BLaER1 (cell line): ENCODE measurements at regions not wholly inside any gene's neighbourhood (a gene's known extent, or its start where the extent isn't known, plus 50 kb on each side); places are given as distances from the start of the nearest gene placed in this dataset.
"Not testable (repeated sequence)": the region's sequence is repeated elsewhere in the genome, so short reads cannot be mapped to it uniquely, and the experiment has no call there.

Source experiments
- H3K27ac ChIP-seq: shearing (Covaris generic); formaldehyde crosslinking; 2 replicates; pipeline ENCODE4 v1.8.1; 2022
- H3K27me3 ChIP-seq: shearing (Covaris generic); formaldehyde crosslinking; 2 replicates; pipeline ENCODE4 v1.8.1; 2022
- H3K36me3 ChIP-seq: shearing (Covaris generic); formaldehyde crosslinking; 2 replicates; pipeline ENCODE4 v1.8.1; 2022
- H3K4me1 ChIP-seq: shearing (Covaris generic); formaldehyde crosslinking; 2 replicates; pipeline ENCODE4 v1.8.1; 2022
- H3K4me2 ChIP-seq: shearing (Covaris generic); formaldehyde crosslinking; 2 replicates; pipeline ENCODE4 v1.8.1; 2022
- H3K4me3 ChIP-seq: shearing (Covaris generic); formaldehyde crosslinking; 2 replicates; pipeline ENCODE4 v1.8.1; 2022
- H3K9ac ChIP-seq: shearing (Covaris generic); formaldehyde crosslinking; 2 replicates; pipeline ENCODE4 v1.8.1; 2022
- H3K9me3 ChIP-seq: shearing (Covaris generic); formaldehyde crosslinking; 2 replicates; pipeline ENCODE4 v1.8.1; 2022
- H4K20me1 ChIP-seq: shearing (Covaris generic); formaldehyde crosslinking; 2 replicates; pipeline ENCODE4 v1.8.1; 2022
- Cebpa-rat ChIP-seq: shearing (Covaris generic); IDR thresholded peaks from 2 replicates; pipeline ENCODE4 v1.8.1; 2022

DNA sequence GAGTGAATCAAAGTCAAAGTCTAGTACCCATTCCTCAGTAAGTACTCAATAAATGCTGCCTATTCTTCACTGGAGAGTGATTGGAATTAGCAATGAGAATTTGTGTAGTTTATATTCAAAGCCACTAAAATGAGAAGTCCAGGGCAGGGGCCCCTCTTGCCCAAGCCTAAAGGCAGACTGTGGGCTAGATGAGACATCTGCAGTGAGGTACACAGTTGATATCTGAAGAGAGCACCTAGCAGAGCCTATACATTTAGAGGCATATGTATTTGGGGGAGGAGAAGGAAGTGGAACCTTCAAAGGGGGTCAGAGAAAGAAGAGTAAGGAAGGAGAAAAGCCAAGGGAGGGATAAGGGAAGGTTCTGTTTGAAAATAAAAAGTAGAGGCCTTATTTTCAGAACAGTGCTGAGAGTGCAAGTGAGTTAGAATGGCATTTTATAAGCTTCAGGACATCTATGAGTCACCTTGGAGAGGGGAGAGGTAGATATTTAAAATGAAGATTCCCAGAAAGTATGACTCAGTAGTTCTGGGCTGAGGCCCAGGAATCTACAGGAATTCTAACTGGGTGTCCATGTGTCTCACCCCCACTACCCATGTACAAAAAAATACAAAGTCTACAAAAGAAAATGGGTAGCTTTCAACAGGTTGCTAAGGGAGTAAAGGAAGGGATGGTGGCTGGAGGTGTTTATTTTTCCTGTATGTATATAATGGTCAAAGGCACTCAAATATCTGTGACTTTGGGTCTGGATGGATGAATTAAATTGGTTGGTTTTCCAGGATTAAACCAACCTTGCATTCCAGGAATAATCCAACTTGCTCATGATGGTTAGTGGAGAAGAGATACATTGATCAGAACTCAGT lies 135.1 kb downstream of the ZFP64 start:
- H3K4me2 ChIP-seq, result no peak overlapping the region
- TF ChIP-seq Cebpa-rat, result no peak

DNA sequence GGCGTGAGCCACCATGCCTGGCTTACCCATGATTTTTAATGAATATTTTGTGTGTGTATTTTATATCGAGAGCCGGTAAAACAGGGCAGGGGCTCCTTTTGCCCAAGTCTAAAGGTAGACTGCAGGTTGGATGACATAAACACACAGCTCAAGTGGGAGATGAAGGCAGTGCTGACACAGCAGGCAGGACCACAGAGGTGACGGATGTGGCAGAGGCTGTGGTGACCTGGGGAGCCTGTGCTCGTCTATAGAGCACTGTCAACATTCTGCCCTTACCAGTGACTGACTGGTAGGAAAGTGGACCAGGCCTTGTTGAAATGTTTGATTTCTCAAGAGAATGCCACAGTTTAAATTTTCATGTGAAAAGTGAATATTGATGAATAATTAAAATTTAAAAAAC lies 137.5 kb downstream of the ZFP64 start:
- Histone ChIP-seq H3K27ac (no peak overlapping the region), H3K4me2 (no peak overlapping the region), H4K20me1 (no peaks in the 10 kb centered on the region), H3K4me1 (no peaks in the 10 kb centered on the region), H3K9me3 (peaks cover 21% of the 10 kb centered on the region), H3K36me3 (no peaks in the 10 kb centered on the region), H3K27me3 (no peaks in the 10 kb centered on the region), H3K4me3 (no peak overlapping the region), H3K9ac (no peak overlapping the region)
- no peak for TF ChIP-seq Cebpa-rat

More for the DNA sequence above, 135.1 kb downstream of the ZFP64 start:
- Histone ChIP-seq H4K20me1 (no peaks in the 10 kb centered on the region), H3K27ac (no peak overlapping the region), H3K9me3 (peaks cover 21% of the 10 kb centered on the region), H3K36me3 (no peaks in the 10 kb centered on the region), H3K4me1 (peaks cover 6% of the 10 kb centered on the region; the same call in 1 of the 2 replicates), H3K9ac (no peak overlapping the region), H3K4me3 (no peak overlapping the region), H3K27me3 (no peaks in the 10 kb centered on the region)

DNA sequence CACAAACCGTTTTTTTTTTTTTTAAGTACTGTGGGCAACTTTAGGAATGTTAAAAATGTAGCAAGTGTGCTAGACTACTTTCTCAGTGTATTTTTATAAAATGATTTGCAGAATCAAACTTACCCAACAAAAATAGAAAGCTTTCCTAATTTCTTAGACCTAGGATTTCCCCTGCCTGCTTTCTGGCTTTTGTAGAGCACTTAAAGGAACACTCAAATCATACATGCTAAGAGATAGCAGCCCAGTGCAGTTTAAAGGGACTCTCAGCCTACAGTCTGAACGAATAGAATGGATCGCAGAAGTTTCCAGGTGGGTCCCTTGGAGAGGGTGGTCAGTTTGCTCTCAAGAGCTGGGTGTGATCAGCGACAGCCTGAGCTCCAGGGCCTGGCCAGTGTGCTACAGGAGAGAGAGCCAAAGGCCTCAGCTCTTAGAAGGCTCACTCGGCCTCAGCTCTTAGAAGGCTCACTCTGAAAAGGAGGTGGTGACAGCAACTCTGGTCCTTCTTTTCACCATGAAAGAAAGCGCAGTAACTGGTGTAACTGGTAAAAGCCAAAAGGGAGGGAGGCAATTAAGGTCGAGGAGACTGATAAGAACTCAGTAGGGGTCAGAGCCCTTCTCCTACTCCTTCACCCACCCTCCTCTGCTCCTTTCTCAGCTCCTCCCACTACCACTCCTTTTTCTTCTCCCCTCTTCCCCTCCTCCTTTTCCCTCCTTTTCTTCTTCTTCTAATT lies 142.4 kb downstream of the ZFP64 start:
- H3K27me3 ChIP-seq, result no peaks in the 10 kb centered on the region
- no peaks in the 10 kb centered on the region for H4K20me1 ChIP-seq
- H3K27ac ChIP-seq, result no peak overlapping the region
- no peak overlapping the region for H3K4me3 ChIP-seq
- no peaks in the 10 kb centered on the region for H3K36me3 ChIP-seq
- TF ChIP-seq Cebpa-rat, result no peak
- no peak overlapping the region for H3K9ac ChIP-seq
- H3K9me3 ChIP-seq, result no peaks in the 10 kb centered on the region
- no peak overlapping the region for H3K4me2 ChIP-seq
- peaks cover 7% of the 10 kb centered on the region; the same call in 1 of the 2 replicates for H3K4me1 ChIP-seq

DNA sequence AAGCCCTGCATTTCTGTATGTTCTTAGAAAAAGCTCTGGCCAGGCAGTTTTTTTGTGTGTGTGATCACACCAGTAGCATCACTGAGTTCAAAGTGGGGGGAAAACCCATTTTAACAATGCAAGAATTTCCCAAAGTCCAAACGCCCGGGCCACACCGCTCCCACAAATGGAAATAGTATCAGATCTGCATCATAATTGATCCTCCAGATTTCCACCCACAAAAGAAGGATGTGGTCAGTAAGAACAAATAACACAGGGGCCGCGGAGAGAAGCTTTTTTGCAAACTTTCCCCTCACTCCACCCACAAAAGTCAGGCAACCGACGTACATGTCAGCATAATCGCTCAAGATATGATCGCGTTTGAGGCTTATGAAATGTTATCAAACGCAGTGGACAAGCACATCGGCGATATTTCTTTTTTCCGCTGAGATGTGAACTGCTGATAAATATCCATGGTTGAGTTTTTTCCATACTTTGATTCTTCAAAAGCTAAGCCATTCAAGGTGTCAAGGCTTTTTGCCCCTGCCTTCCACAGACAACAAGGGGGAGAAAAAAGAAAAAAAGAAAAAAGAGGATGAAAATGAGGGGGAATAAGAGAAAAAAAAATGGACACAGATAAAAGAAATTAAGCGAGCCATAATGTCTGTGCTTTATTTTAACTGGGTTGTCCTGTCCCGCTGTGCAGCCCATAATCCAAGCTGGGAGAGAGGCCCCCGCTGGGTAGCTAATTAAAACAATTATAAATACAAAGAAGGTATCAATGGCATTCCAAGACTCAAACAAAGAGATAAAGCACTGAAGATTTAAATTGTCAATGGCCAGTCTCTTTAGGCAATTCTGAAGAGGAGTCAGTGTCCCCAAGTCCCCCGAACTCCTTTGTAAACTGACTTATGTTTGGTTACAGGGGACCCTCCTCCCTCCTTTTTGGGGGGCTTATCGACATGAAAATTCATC lies 143.5 kb downstream of the ZFP64 start:
- H3K4me2 ChIP-seq, result 0 out of 2 replicates have a peak overlapping the region, but pooled peaks have one; percentile 1
- no peak for TF ChIP-seq Cebpa-rat
- peaks cover 7% of the 10 kb centered on the region; the same call in 1 of the 2 replicates for H3K4me1 ChIP-seq
- H3K36me3 ChIP-seq, result no peaks in the 10 kb centered on the region
- no peak overlapping the region for H3K4me3 ChIP-seq
- no peak overlapping the region for H3K9ac ChIP-seq
- H3K27me3 ChIP-seq, result no peaks in the 10 kb centered on the region
- H3K9me3 ChIP-seq, result no peaks in the 10 kb centered on the region
- no peak overlapping the region for H3K27ac ChIP-seq
- H4K20me1 ChIP-seq, result no peaks in the 10 kb centered on the region

DNA sequence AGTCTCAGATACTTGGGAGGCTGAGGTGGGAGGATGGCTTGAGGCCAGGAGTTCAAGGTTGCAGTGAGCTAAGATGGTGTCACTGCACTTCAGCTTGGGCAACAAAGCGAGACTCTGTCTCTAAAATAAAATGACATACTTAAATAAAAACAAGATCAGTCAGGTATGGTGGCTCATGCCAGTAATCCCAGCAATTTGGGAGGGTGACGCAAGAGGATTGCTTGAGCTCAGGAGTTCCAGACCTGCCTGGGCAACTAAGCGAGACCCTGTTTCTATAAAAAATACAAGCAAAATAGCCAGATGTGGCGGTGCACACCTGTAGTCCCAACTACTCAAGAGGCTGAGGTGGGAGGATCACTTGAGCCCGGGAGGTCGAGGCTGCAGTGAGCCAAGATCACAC lies 149.6 kb downstream of the ZFP64 start:
- Histone ChIP-seq H3K36me3 (no peaks in the 10 kb centered on the region), H3K27me3 (no peaks in the 10 kb centered on the region), H3K9me3 (no peaks in the 10 kb centered on the region), H3K4me1 (no peaks in the 10 kb centered on the region), H4K20me1 (no peaks in the 10 kb centered on the region), H3K4me2 (no peak overlapping the region), H3K27ac (no peak overlapping the region), H3K9ac (no peak overlapping the region), H3K4me3 (no peak overlapping the region)
- TF ChIP-seq Cebpa-rat, result no peak

DNA sequence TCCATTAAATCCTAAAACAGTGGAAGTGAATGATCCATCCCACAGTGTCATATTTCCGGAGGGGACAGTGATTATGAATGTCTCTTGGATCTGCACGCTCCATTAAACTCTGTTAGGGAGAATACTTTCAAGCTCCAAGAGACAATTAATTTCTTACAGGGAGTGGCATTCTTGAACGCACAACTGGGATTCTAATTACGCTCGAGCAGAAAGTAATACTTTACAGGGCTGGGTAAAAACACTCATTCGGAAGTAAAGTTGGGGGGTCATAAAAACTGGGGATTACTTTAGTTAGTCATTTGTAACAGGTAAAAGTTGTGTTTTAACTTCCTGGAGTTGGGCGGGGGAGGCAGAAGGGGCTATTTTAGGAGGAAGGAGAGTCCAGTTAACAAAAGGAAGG lies 151.8 kb downstream of the ZFP64 start:
- no peak overlapping the region for H3K4me2 ChIP-seq
- TF ChIP-seq Cebpa-rat, result no peak
- H3K27ac ChIP-seq, result no peak overlapping the region
- no peaks in the 10 kb centered on the region for H3K27me3 ChIP-seq
- no peak overlapping the region for H3K9ac ChIP-seq
- H3K9me3 ChIP-seq, result no peaks in the 10 kb centered on the region
- H3K4me3 ChIP-seq, result no peak overlapping the region
- no peaks in the 10 kb centered on the region for H3K36me3 ChIP-seq
- H3K4me1 ChIP-seq, result no peaks in the 10 kb centered on the region
- H4K20me1 ChIP-seq, result no peaks in the 10 kb centered on the region

DNA sequence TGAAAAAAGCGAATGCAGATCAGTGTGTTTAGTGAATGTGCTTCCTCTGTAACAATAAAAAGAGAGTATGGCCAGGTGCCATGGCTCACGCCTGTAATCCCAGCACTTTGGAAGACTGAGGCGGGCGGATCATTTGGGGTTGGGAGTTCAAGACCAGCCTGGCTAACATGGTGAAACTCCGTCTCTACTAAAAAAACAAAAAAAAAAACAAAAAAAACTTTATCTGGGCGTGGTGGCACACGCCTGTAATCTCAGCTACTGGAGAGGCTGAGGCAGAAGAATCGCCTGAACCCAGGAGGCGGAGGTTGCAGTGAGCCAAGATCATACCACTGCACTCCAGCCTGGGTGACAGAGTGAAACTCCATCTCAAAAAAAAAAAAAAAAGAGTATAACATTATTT lies 152.9 kb downstream of the ZFP64 start:
- H3K9ac ChIP-seq, H3K4me3 ChIP-seq, H3K9me3 ChIP-seq, H4K20me1 ChIP-seq, H3K4me2 ChIP-seq, H3K27me3 ChIP-seq, H3K4me1 ChIP-seq, H3K27ac ChIP-seq, H3K36me3 ChIP-seq: not testable (repeated sequence)

DNA sequence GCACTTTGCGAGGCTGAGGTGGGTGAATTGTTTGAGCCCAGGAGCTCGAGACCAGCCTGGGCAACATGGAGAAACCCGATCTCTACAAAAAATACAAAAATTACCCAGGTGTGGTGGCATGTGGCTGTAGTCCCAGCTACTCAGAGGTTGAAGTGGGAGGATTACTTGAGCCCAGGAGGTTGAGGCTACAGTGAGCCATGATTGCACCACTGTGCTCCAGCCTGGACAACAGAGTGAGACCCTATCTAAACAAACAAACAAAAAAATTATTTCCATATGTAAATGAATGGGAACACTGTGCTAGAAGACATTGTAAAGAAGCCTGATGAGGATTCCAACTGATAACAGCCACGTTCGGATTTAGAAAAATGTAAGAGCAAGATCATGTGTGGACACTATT lies 154.2 kb downstream of the ZFP64 start:
- Histone ChIP-seq H3K4me3 (no peak overlapping the region), H3K4me2 (no peak overlapping the region), H3K9me3 (no peaks in the 10 kb centered on the region; the same call in 1 of the 2 replicates), H3K27me3 (no peaks in the 10 kb centered on the region), H3K9ac (no peak overlapping the region), H3K27ac (no peak overlapping the region), H4K20me1 (no peaks in the 10 kb centered on the region), H3K4me1 (peaks cover 2% of the 10 kb centered on the region), H3K36me3 (no peaks in the 10 kb centered on the region)
- TF ChIP-seq Cebpa-rat, result no peak

DNA sequence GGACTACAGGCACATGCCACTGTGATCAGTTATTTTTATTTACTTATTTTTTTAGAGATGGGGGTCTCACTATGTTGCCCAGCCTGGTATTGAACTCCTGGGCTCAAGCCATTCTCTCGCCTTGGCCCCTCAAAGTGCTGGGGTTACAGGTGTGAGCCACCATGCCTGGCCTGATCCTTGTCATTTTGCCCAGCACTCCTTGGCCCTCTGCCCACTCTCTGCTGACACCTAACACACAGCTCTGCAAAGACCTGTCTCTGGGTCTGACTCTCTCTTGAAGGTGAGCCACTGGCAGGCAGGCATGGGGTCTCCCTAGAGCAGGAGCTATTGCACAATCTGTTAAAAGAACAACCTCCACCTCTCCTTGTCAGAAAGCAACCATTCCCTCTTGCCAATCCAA lies 155.6 kb downstream of the ZFP64 start:
- TF ChIP-seq Cebpa-rat, result 0 out of 2 replicates have a peak, but pooled peaks have one; percentile 47
- no peaks in the 10 kb centered on the region for H4K20me1 ChIP-seq
- H3K9ac ChIP-seq, result no peak overlapping the region
- H3K4me1 ChIP-seq, result peaks cover 16% of the 10 kb centered on the region
- H3K27ac ChIP-seq, result no peak overlapping the region
- no peak overlapping the region for H3K4me3 ChIP-seq
- H3K36me3 ChIP-seq, result no peaks in the 10 kb centered on the region
- no peak overlapping the region for H3K4me2 ChIP-seq
- H3K9me3 ChIP-seq, result no peaks in the 10 kb centered on the region; the same call in 1 of the 2 replicates
- H3K27me3 ChIP-seq, result no peaks in the 10 kb centered on the region
